ENCODE measurements at regions not wholly inside any gene's neighbourhood (a gene's known extent, or its start where the extent isn't known, plus 50 kb on each side); places are given as distances from the start of the nearest gene placed in this dataset.
A peak's percentile ranks its signal among the peaks of the same experiment; 100 is the strongest.

DNA sequence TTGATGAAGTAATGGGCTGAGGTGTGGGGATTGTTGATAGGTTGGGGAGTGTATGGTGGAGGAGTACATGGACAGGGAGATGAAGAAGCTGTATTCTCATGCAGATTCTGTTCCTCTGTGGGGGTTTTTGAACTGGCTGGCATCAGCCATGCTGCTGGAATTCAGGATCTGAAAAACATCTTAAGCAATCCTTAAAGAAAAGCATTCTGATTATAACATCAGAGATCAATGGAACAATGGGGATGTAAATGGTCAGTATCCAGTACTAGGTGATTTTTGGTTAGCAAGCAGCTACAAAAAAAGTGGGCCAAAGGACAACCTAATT is 247.5 kb upstream of the GALNT17 start:
- FAIRE-seq (peak; percentile 88), DNase-seq (ENCODE audit: low read depth in 1 of 2, low spot score in 2 of 2) (peak in 1 of 2 experiments; percentile 53)
- Histone ChIP-seq H3K23me2 (ENCODE audit: low read depth, low read length) (no peaks in the 10 kb centered on the region; the same call in 1 of the 2 replicates), H4K8ac (ENCODE audit: extremely low read depth, insufficient read depth, low read length) (no peak overlapping the region), H3K4me3 (ENCODE audit: extremely low read depth in 1 of 4, insufficient read depth in 2 of 4, low read depth in 3 of 4, low read length in 4 of 4) (no peak overlapping the region), H3K4ac (replicated peaks; ENCODE audit: insufficient read length, low read depth, low read length) (no peak overlapping the region), H3K18ac (ENCODE audit: extremely low read depth, low read length) (no peak overlapping the region), H3K4me1 (replicated peaks in 1 of 4; ENCODE audit: control insufficient read depth in 3 of 4, insufficient read depth in 4 of 4, low read length in 3 of 4) (peaks cover 3 to 17% (median 8%) of the 10 kb centered on the region in 4 experiments; a peak in 5 of 7 replicates), H3K79me2 (ENCODE audit: control insufficient read depth in 1 of 2, insufficient read depth in 2 of 2, low read length in 2 of 2) (no peaks in the 10 kb centered on the region), H3K27ac (ENCODE audit: low read depth, low read length) (no peak overlapping the region), H2BK5ac (ENCODE audit: low read depth, low read length) (peak overlapping the region; percentile 87; the same call in 1 of the 2 replicates), H3K4me2 (ENCODE audit: insufficient read depth in 1 of 2, low read depth in 2 of 2, low read length in 2 of 2) (peak overlapping the region; percentile 1 to 62; a peak in 2 of 4 replicates), H4K20me1 (replicated peaks in 1 of 2; ENCODE audit: control insufficient read depth in 1 of 2, insufficient read depth in 2 of 2, low read length in 2 of 2) (no peaks in the 10 kb centered on the region), H2BK15ac (ENCODE audit: low read length) (no peak overlapping the region), H3K56ac (replicated peaks; ENCODE audit: insufficient read length, low read depth, low read length) (peak overlapping the region; percentile 51), H3K36me3 (ENCODE audit: control insufficient read depth in 2 of 4, insufficient read depth in 4 of 4, low read length in 3 of 4) (no peaks in the 10 kb centered on the region), H2BK120ac (replicated peaks; ENCODE audit: low read depth, low read length) (no peak overlapping the region), H2BK20ac (ENCODE audit: low read length) (peak overlapping the region; percentile 86; the same call in 1 of the 2 replicates), H3K23ac (ENCODE audit: insufficient read length) (no peak overlapping the region), H2AK5ac (ENCODE audit: low read depth, low read length) (0 out of 2 replicates have a peak overlapping the region, but pooled peaks have one; percentile 58), H3K27me3 (replicated peaks in 1 of 4; ENCODE audit: control insufficient read depth in 3 of 4, extremely low read depth in 1 of 4, insufficient read depth in 3 of 4, low read length in 3 of 4) (no peaks in the 10 kb centered on the region), H4K5ac (ENCODE audit: insufficient read length, low read depth, low read length) (no peak overlapping the region), H3K79me1 (ENCODE audit: low read depth, low read length) (no peaks in the 10 kb centered on the region), H2AFZ (ENCODE audit: low read length) (no peak overlapping the region), H2BK12ac (ENCODE audit: low read depth, low read length) (peak overlapping the region; percentile 70; the same call in 1 of the 2 replicates), H3K14ac (ENCODE audit: insufficient read length) (no peak overlapping the region), H3K9me3 (ENCODE audit: insufficient read depth in 2 of 2, low read depth in 1 of 2, low read length in 1 of 2) (peaks cover 0 to 9% of the 10 kb centered on the region in 2 experiments; a peak in 3 of 4 replicates), H4K91ac (replicated peaks; ENCODE audit: insufficient read length, low read length) (no peak overlapping the region), H3K9ac (replicated peaks in 1 of 4; ENCODE audit: extremely low read depth in 1 of 4, low read depth in 3 of 4, low read length in 3 of 4) (no peak overlapping the region)
- POLR2A ChIA-PET (ENCODE audit: partially characterized antibody): interaction anchor here (1.0 to 2.7 kb wide), 4 partner anchors 10 to 247 kb away, joined by 3 to 24 read pairs (median 4); no protein-coding TSS in a partner anchor
- CTCF ChIA-PET (ENCODE audit: partially characterized antibody): interaction anchor here (0.6 to 1.3 kb wide), 3 partner anchors 19 to 26 kb away, joined by 3 to 5 read pairs (median 4); no protein-coding TSS in a partner anchor
- TF ChIP-seq EP300 (IDR thresholded peaks at IDR 0.05; ENCODE audit: borderline replicate concordance in 1 of 2, low read depth in 2 of 2, low read length in 2 of 2) (no peak), POLR2A (IDR thresholded peaks at IDR 0.05; ENCODE audit: control extremely low read depth in 1 of 2, low read depth in 2 of 2, low read length in 2 of 2) (no peak), SIX5 (IDR thresholded peaks at IDR 0.05; ENCODE audit: low read depth, low read length) (no peak), USF2 (IDR thresholded peaks at IDR 0.05; ENCODE audit: low read length) (no peak), BCL11A (IDR thresholded peaks at IDR 0.05; ENCODE audit: low read depth in 2 of 2, low read length in 2 of 2) (no peak), KDM4A (IDR thresholded peaks at IDR 0.05; ENCODE audit: low read depth, low read length, severe bottlenecking) (no peak), YY1 (IDR thresholded peaks at IDR 0.05; ENCODE audit: low read depth, low read length) (no peak; the same call in 1 of the 2 replicates), GABPA (IDR thresholded peaks at IDR 0.05; ENCODE audit: borderline replicate concordance, insufficient read depth, low read length) (no peak), EZH2 (IDR thresholded peaks at IDR 0.05; ENCODE audit: low read depth, low read length, severe bottlenecking) (no peak)
- TF ChIP-seq, protein P1, sequence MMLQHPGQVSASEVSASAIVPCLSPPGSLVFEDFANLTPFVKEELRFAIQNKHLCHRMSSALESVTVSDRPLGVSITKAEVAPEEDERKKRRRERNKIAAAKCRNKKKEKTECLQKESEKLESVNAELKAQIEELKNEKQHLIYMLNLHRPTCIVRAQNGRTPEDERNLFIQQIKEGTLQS (IDR thresholded peaks at IDR 0.05; ENCODE audit: insufficient read depth, low read depth, low read length): no peak
- TF ChIP-seq, protein P2, sequence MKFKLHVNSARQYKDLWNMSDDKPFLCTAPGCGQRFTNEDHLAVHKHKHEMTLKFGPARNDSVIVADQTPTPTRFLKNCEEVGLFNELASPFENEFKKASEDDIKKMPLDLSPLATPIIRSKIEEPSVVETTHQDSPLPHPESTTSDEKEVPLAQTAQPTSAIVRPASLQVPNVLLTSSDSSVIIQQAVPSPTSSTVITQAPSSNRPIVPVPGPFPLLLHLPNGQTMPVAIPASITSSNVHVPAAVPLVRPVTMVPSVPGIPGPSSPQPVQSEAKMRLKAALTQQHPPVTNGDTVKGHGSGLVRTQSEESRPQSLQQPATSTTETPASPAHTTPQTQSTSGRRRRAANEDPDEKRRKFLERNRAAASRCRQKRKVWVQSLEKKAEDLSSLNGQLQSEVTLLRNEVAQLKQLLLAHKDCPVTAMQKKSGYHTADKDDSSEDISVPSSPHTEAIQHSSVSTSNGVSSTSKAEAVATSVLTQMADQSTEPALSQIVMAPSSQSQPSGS (IDR thresholded peaks at IDR 0.05; ENCODE audit: low read length): no peak

Data from H1 (cell line).